IMR-90 (cell line): ENCODE measurements at regions not wholly inside any gene's neighbourhood (a gene's known extent, or its start where the extent isn't known, plus 50 kb on each side); places are given as distances from the start of the nearest gene placed in this dataset.
A peak's percentile ranks its signal among the peaks of the same experiment; 100 is the strongest.

Experiments used
- ATAC-seq: fragments of 200-7000 bp; cut with Tn5 transposase; 2 replicates; pipeline ENCODE4 v1.9.1; 2020; ENCODE audit warnings: low read depth, mild to moderate bottlenecking, moderate library complexity
- BruUV-seq: library from RNA; stranded (reverse); fragments of 400-500 nt; replicated peaks from 2 replicates; lab custom pipeline; 2021; lab: Mats Ljungman, UMichigan
- CTCF ChIA-PET: fragments of 300-600 bp; formaldehyde crosslinking; extraction: SDS; loops from one replicate; lab custom pipeline; 2021; ENCODE audit warnings: antibody characterized with exemption; lab: Yijun Ruan, JAX
- POLR2A ChIA-PET: fragments of 300-600 bp; sonication (Branson Sonifier 250); formaldehyde crosslinking; loops from one replicate; lab custom pipeline; 2022; ENCODE audit warnings: antibody characterized with exemption; ENCODE audit not compliant: unreplicated experiment; lab: Charles Lee
- DNase-seq: peaks from one replicate; pipeline ENCODE4 v3.0.0; 2013
- H2AFZ ChIP-seq: replicated peaks from 2 replicates; pipeline ENCODE3; 2013; ENCODE audit warnings: low read length, mild to moderate bottlenecking; ENCODE audit not compliant: poor library complexity
- H2AK5ac ChIP-seq: 2 replicates; pipeline ENCODE4 v1.6.1; 2013; ENCODE audit warnings: low read depth, low read length, inconsistent platforms
- H2AK9ac ChIP-seq: replicated peaks from 2 replicates; pipeline ENCODE3; 2013; ENCODE audit warnings: mild to moderate bottlenecking, low read depth, low read length, moderate library complexity; ENCODE audit not compliant: poor library complexity
- H2BK120ac ChIP-seq: 2 replicates; pipeline ENCODE4 v1.6.1; 2013; ENCODE audit warnings: low read depth, low read length, inconsistent platforms
- H2BK15ac ChIP-seq: 3 replicates; pipeline ENCODE4 v1.6.1; 2013; ENCODE audit warnings: low read depth, low read length, inconsistent platforms
- H2BK20ac ChIP-seq: 2 replicates; pipeline ENCODE4 v1.6.1; 2013; ENCODE audit warnings: low read depth, mild to moderate bottlenecking, inconsistent platforms, low read length, moderate library complexity
- H2BK5ac ChIP-seq: 2 replicates; pipeline ENCODE4 v1.6.1; 2013; ENCODE audit warnings: mild to moderate bottlenecking, low read depth, low read length, inconsistent platforms; ENCODE audit not compliant: poor library complexity, severe bottlenecking
- H3K14ac ChIP-seq: replicated peaks from 2 replicates; pipeline ENCODE4 v1.6.1; 2013; ENCODE audit warnings: low read depth, low read length, inconsistent platforms
- H3K18ac ChIP-seq: 2 replicates; pipeline ENCODE4 v1.6.1; 2013; ENCODE audit warnings: low read depth, low read length, control low read depth
- H3K23ac ChIP-seq: 2 replicates; pipeline ENCODE4 v1.6.1; 2013; ENCODE audit warnings: low read depth, low read length, inconsistent platforms
- H3K27ac ChIP-seq: 2 replicates; pipeline ENCODE4 v1.5.1; 2013; ENCODE audit warnings: mild to moderate bottlenecking, control low read depth, low read length; ENCODE audit not compliant: insufficient read depth
- H3K27me3 ChIP-seq: 2 replicates; pipeline ENCODE4 v1.6.1; 2013; ENCODE audit warnings: low read length; ENCODE audit not compliant: control insufficient read depth, insufficient read depth
- H3K36me3 ChIP-seq: 2 replicates; pipeline ENCODE4 v1.6.1; 2013; ENCODE audit warnings: low read length, mixed read lengths; ENCODE audit not compliant: control insufficient read depth, insufficient read depth
- H3K4ac ChIP-seq: 2 replicates; pipeline ENCODE4 v1.6.1; 2013; ENCODE audit warnings: low read depth, low read length, inconsistent platforms
- H3K4me1 ChIP-seq: 2 replicates; pipeline ENCODE4 v1.6.1; 2013; ENCODE audit warnings: low read length, mixed read lengths; ENCODE audit not compliant: control insufficient read depth, insufficient read depth
- H3K4me2 ChIP-seq: 2 replicates; pipeline ENCODE4 v1.6.1; 2013; ENCODE audit warnings: low read depth, mild to moderate bottlenecking, control low read depth, low read length, moderate library complexity
- H3K4me3 ChIP-seq: 2 replicates; pipeline ENCODE4 v1.5.1; 2013; ENCODE audit warnings: low read depth, mild to moderate bottlenecking, control low read depth, low read length, moderate library complexity; ENCODE audit not compliant: insufficient read depth
- H3K56ac ChIP-seq: 2 replicates; pipeline ENCODE4 v1.6.1; 2013; ENCODE audit warnings: low read length, inconsistent platforms; ENCODE audit not compliant: insufficient read depth; ENCODE audit errors: extremely low read depth
- H3K79me1 ChIP-seq, 2 experiments: 2 replicates each; pipeline ENCODE4 v1.6.1; 2013; ENCODE audit warnings: low read length in 2 of 2, inconsistent platforms in 1 of 2, low read depth in 1 of 2
- H3K9ac ChIP-seq: 2 replicates; pipeline ENCODE4 v1.6.1; 2013; ENCODE audit warnings: low read depth, low read length, control low read depth
- H3K9me1 ChIP-seq: 2 replicates; pipeline ENCODE4 v1.6.1; 2013; ENCODE audit warnings: low read length, inconsistent platforms; ENCODE audit not compliant: insufficient read depth
- H3K9me3 ChIP-seq: 2 replicates; pipeline ENCODE4 v1.6.1; 2013; ENCODE audit warnings: low read length; ENCODE audit not compliant: control insufficient read depth, insufficient read depth
- H4K20me1 ChIP-seq: 2 replicates; pipeline ENCODE4 v1.6.1; 2013; ENCODE audit warnings: low read length, inconsistent platforms; ENCODE audit not compliant: insufficient read depth
- H4K5ac ChIP-seq: 2 replicates; pipeline ENCODE4 v1.6.1; 2013; ENCODE audit warnings: mild to moderate bottlenecking, low read depth, low read length, control low read depth
- H4K8ac ChIP-seq, 2 experiments: 2 replicates each; pipeline ENCODE4 v1.6.1; 2013; ENCODE audit warnings: low read depth in 2 of 2, low read length in 2 of 2, control low read depth in 1 of 2, inconsistent platforms in 1 of 2
- H4K91ac ChIP-seq: 2 replicates; pipeline ENCODE4 v1.6.1; 2013; ENCODE audit warnings: low read depth, low read length, inconsistent platforms; ENCODE audit not compliant: insufficient read depth
- MAZ ChIP-seq: IDR thresholded peaks from 2 replicates; pipeline ENCODE4 v1.6.1; 2012; ENCODE audit warnings: low read depth, mild to moderate bottlenecking, low read length, improper control_type of control experiment, moderate library complexity, borderline replicate concordance
- RAD21 ChIP-seq: IDR thresholded peaks from 2 replicates; pipeline ENCODE4 v1.6.1; 2012; ENCODE audit warnings: low read length, improper control_type of control experiment
- SMC3 ChIP-seq: fragments of 150-350 bp; IDR thresholded peaks from 2 replicates; pipeline ENCODE4 v1.6.1; 2016; ENCODE audit warnings: low read depth, mild to moderate bottlenecking, antibody characterized with exemption, low read length, moderate library complexity
- WGBS, 2 experiments: methylation state at CpG; one replicate each; pipeline versions ENCODE4 v1.1.5 to v1.1.7; 2013; ENCODE audit warnings: missing lambda C conversion rate in 2 of 2; ENCODE audit not compliant: insufficient read length in 1 of 2; ENCODE audit errors: extremely low coverage in 2 of 2; 5-methylcytosine and 5-hydroxymethylcytosine counted together
- dilution Hi-C: fragments of 300-500 bp; cut with HindIII; formaldehyde crosslinking; loops from one replicate; pipeline ENCODE4 v1.14.3; 2018; ENCODE audit warnings: low sequenced_read_pairs; ENCODE audit not compliant: unreplicated experiment
- in situ Hi-C: fragments of 300-500 bp; cut with MboI; formaldehyde crosslinking; loops from 3 replicates; pipeline ENCODE4 v1.14.3; 2019; ENCODE audit warnings: low sequenced_read_pairs, inconsistent platforms, mixed read lengths
- intact Hi-C: fragments of 100-400 bp; cut with micrococcal nuclease; formaldehyde crosslinking; loops from 2 replicates; pipeline ENCODE4 v1.10.0; 2022
- TF ChIP-seq, protein P1 (sequence below): conservative IDR thresholded peaks from 2 replicates; pipeline ENCODE4 v1.5.1; 2012; ENCODE audit warnings: mild to moderate bottlenecking, low read depth, low read length, improper control_type of control experiment

DNA sequence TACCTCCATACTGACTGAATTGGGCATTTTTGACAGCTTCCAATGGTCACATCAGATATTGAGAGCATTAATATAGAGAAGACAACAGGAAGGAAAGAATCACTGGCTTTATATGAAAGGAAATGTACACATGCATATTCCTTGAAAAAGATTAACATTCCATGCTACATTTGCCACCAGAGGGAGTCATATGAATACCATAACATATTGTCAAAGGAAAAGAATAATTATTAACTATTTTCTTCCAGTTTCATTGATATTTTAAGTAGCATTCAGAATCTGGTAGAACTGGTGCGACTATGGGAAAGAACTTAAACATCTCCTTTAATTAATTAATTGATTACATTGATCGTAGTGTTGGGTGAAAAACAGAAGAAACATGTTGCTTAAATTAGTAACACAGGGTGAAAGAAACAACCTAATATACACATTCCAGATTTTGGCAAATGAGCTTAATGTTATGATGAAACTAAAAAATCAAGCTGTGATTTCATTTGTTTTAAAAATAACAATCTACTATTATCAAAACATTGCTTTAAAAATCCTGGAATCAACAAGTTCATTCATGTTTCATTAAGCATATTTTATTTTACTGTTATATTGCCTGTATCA, 71.5 kb downstream of the GPR85 start:
- Histone ChIP-seq H2AK5ac (no peak overlapping the region), H3K4ac (no peak overlapping the region), H3K9ac (no peak overlapping the region), H3K9me1 (no peaks in the 10 kb centered on the region), H3K14ac (no peak overlapping the region), H4K20me1 (no peaks in the 10 kb centered on the region), H3K56ac (no peak overlapping the region), H3K79me1 (no peaks in the 10 kb centered on the region), H4K5ac (no peak overlapping the region), H3K27ac (no peak overlapping the region), H3K18ac (no peak overlapping the region), H2BK5ac (no peak overlapping the region), H3K23ac (no peak overlapping the region), H2BK20ac (no peak overlapping the region), H2BK120ac (no peak overlapping the region), H3K4me2 (no peak overlapping the region), H2AFZ (no peak overlapping the region), H3K9me3 (peaks cover 3% of the 10 kb centered on the region; the same call in 1 of the 2 replicates), H3K36me3 (no peaks in the 10 kb centered on the region), H4K8ac (no peak overlapping the region), H4K91ac (no peak overlapping the region), H3K4me1 (peaks cover 2% of the 10 kb centered on the region; the same call in 1 of the 2 replicates), H2BK15ac (no peak overlapping the region), H2AK9ac (no peak overlapping the region), H3K4me3 (no peak overlapping the region), H3K27me3 (no peaks in the 10 kb centered on the region)
- DNase-seq (peak; percentile 60), ATAC-seq (peak; percentile 53)
- BruUV-seq = no TSS peak
- intact Hi-C loops (loop anchor here (1.0 to 5.0 kb wide), 5 partner anchors 142 to 684 kb away; no protein-coding TSS in a partner anchor), in situ Hi-C loops (loop anchor here (10.0 to 25.0 kb wide), 2 partner anchors 272 to 680 kb away; no protein-coding TSS in a partner anchor), dilution Hi-C loops (no loop called here)
- POLR2A ChIA-PET = no interaction called here
- no CpG with 5 or more reads among the region's 2 CpGs for WGBS, 2 experiments
- CTCF ChIA-PET = interaction anchor here (0.9 to 1.4 kb wide), 3 partner anchors 136 to 465 kb away, joined by 3 to 5 read pairs (median 3); no protein-coding TSS in a partner anchor
- TF ChIP-seq MAZ = no peak
- peak; percentile 72 for TF ChIP-seq RAD21
- TF ChIP-seq SMC3 = peak; percentile 87
- TF ChIP-seq, protein P1, sequence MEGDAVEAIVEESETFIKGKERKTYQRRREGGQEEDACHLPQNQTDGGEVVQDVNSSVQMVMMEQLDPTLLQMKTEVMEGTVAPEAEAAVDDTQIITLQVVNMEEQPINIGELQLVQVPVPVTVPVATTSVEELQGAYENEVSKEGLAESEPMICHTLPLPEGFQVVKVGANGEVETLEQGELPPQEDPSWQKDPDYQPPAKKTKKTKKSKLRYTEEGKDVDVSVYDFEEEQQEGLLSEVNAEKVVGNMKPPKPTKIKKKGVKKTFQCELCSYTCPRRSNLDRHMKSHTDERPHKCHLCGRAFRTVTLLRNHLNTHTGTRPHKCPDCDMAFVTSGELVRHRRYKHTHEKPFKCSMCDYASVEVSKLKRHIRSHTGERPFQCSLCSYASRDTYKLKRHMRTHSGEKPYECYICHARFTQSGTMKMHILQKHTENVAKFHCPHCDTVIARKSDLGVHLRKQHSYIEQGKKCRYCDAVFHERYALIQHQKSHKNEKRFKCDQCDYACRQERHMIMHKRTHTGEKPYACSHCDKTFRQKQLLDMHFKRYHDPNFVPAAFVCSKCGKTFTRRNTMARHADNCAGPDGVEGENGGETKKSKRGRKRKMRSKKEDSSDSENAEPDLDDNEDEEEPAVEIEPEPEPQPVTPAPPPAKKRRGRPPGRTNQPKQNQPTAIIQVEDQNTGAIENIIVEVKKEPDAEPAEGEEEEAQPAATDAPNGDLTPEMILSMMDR = peak; percentile 65
